AG04449 (cell line): ENCODE measurements at regions not wholly inside any gene's neighbourhood (a gene's known extent, or its start where the extent isn't known, plus 50 kb on each side); places are given as distances from the start of the nearest gene placed in this dataset.
"Not testable (repeated sequence)": the region's sequence is repeated elsewhere in the genome, so short reads cannot be mapped to it uniquely, and the experiment has no call there.

Experiments used
- CTCF ChIA-PET: fragments of 350-600 bp; formaldehyde crosslinking; extraction: SDS; loops from one replicate; lab custom pipeline; 2021; ENCODE audit warnings: antibody characterized with exemption; lab: Yijun Ruan, JAX
- POLR2A ChIA-PET: fragments of 400-600, 350-600 bp; formaldehyde crosslinking; extraction: SDS; loops from one replicate; lab custom pipeline; 2020; ENCODE audit warnings: antibody characterized with exemption, inconsistent platforms; lab: Yijun Ruan, JAX
- DNase-seq: peaks from one replicate; pipeline ENCODE4 v3.0.0-alpha.2; 2010; ENCODE audit warnings: low read depth, low spot score
- H3K4me3 ChIP-seq: 2 replicates; pipeline ENCODE4 v1.5.1; 2011; ENCODE audit warnings: low read depth, mild to moderate bottlenecking, control low read depth, low read length
- TF ChIP-seq, protein P1 (sequence below): IDR thresholded peaks from one replicate; pipeline ENCODE4 v1.5.1; 2011; ENCODE audit warnings: mild to moderate bottlenecking, moderate library complexity, low read length, control low read depth, inconsistent platforms; ENCODE audit not compliant: insufficient read depth; ENCODE audit errors: missing control alignments

DNA sequence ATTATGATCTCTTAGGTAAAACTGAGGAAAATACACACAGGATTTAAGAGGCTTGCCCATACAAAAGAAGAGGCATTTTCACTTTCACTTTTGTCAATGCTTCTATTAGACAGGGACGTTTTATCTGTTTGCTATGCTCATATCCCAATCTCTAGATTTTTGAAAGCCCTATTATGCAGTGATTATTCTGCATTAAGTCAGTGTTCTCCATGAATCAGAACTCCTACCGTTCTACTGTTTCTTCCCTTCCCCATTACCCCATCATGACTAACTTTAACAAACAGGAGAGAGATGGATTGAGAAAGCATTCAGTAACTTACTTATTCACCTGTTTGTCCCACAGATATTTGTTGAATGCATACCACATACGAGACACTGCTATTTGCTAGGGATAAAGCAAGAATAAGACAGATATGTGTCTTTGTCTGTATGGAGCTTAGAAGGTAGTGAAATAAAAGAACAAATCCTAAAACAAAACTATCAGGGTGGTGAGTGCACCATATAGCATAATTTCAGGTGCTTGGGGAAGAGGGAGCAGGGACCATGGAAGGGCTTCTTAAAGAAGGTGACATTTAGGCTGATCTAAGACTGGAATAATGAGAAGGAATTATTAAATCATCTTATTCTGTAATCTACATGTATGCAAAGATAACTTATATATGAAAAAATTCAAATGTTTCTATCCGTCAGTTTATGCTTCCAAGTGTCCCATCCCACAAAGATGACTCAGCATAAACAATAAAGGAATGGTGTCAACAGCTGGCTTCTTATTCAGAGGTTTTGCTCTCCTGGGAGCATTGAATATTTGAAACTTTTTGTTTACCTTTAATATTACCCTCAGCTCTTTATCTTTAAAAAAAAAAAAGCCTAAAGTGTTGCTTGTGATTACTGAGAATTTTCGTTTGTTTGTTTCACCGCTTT is 328.1 kb downstream of the HINT1 start:
- TF ChIP-seq, protein P1, sequence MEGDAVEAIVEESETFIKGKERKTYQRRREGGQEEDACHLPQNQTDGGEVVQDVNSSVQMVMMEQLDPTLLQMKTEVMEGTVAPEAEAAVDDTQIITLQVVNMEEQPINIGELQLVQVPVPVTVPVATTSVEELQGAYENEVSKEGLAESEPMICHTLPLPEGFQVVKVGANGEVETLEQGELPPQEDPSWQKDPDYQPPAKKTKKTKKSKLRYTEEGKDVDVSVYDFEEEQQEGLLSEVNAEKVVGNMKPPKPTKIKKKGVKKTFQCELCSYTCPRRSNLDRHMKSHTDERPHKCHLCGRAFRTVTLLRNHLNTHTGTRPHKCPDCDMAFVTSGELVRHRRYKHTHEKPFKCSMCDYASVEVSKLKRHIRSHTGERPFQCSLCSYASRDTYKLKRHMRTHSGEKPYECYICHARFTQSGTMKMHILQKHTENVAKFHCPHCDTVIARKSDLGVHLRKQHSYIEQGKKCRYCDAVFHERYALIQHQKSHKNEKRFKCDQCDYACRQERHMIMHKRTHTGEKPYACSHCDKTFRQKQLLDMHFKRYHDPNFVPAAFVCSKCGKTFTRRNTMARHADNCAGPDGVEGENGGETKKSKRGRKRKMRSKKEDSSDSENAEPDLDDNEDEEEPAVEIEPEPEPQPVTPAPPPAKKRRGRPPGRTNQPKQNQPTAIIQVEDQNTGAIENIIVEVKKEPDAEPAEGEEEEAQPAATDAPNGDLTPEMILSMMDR = no peak
- peak overlapping the region; percentile 2 for H3K4me3 ChIP-seq
- DNase-seq = no peak
- ChIA-PET CTCF (no interaction called here), POLR2A (no interaction called here)

DNA sequence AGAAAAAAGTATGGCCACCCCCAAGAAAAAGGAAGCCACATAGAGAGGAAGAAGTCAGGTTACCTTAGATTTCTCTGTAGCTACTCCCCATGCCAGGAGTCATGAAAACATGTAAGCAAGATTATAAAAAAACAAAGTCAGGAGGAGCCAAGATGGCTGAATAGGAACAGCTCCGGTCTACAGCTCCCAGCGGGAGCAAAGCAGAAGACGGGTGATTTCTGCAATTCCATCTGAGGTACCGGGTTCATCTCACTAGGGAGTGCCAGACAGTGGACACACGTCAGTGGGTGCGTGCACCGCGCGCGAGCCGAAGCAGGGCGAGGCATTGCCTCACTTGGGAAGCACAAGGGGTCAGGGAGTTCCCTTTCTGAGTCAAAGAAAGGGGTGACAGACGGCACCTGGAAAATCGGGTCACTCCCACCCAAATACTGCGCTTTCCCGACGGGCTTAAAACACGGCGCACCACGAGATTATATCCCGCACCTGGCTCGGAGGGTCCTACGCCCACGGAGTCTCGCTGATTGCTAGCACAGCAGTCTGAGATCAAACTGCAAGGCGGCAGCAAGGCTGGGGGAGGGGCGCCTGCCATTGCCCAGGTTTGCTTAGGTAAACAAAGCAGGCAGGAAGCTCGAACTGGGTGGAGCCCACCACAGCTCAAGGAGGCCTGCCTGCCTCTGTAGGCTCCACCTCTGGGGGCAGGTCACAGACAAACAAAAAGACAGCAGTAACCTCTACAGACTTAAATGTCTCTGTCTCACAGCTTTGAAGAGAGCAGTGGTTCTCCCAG is 347.3 kb downstream of the HINT1 start:
- POLR2A ChIA-PET, CTCF ChIA-PET, H3K4me3 ChIP-seq, DNase-seq: not testable (repeated sequence)

DNA sequence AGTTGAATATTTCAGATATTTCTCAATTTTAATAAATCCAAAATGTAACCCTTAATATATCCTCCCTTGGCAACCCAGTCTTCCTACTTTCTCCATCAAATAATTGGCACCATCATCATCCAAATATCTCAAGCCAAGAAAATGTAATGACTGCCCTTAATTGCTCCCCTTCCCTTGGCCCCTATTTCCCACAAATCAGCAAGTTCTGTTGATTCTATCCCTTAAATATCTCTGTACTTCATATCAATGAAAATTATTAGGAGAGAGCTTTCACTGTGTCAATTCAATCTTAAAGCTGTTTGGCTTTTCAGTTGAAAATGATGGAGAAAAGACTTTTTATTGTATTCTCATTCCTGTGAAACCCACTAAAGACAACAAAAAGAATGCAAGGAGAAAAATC is 349.8 kb downstream of the HINT1 start:
- POLR2A ChIA-PET = no interaction called here
- DNase-seq = no peak
- no peak overlapping the region for H3K4me3 ChIP-seq

DNA sequence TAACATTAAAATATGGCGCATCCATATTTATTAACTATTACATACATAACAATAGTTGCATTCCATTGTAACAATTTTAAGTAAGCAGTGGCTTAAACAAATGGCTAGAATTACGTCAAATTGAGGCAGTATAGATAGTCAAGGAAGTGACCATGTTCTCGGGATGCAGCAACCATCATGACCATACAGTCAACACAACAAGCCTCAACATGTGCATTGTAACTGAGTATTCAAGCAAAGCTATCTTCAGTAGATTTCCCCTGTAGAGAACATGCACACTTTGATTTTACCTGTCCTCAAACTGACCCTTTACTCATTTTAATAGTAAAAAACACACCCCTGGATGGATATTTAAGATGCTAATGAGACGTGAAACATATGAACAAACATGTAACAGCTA is 356.4 kb downstream of the HINT1 start:
- TF ChIP-seq, protein P1 = no peak
- ChIA-PET CTCF (no interaction called here), POLR2A (no interaction called here)
- no peak for DNase-seq
- H3K4me3 ChIP-seq = no peak overlapping the region

More for the DNA sequence above, 349.8 kb downstream of the HINT1 start:
- TF ChIP-seq, protein P1 = no peak
- CTCF ChIA-PET = no interaction called here

GRCh38 chr5:130805648-130806047 is 359.4 kb downstream of the HINT1 start:
- DNase-seq = no peak
- ChIA-PET POLR2A (no interaction called here), CTCF (no interaction called here)
- no peak overlapping the region for H3K4me3 ChIP-seq
- TF ChIP-seq, protein P1 = no peak

- TF ChIP-seq, protein P1 = no peak
- ChIA-PET POLR2A (no interaction called here), CTCF (no interaction called here)
- DNase-seq = no peak
- H3K4me3 ChIP-seq = no peak overlapping the region
These were observed 360.0 kb downstream of the HINT1 start for GRCh38 chr5:130805036-130805435.
